Activated CD4-positive, alpha-beta T cell treated with anti-CD3 and anti-CD28 coated beads, Interleukin-2, amount 10 ng/mL, durations not matched to agents 7 days and 5 days (primary cell): ENCODE measurements at regions not wholly inside any gene's neighbourhood (a gene's known extent, or its start where the extent isn't known, plus 50 kb on each side); places are given as distances from the start of the nearest gene placed in this dataset.
"Not testable (repeated sequence)": the region's sequence is repeated elsewhere in the genome, so short reads cannot be mapped to it uniquely, and the experiment has no call there.

Source experiments
- CTCF ChIA-PET: fragments of 350-600 bp; sonication (Branson Sonifier 250); formaldehyde crosslinking; loops from one replicate; lab custom pipeline; 2021; ENCODE audit warnings: antibody characterized with exemption; lab: Charles Lee
- POLR2A ChIA-PET: fragments of 350-600 bp; sonication (Branson Sonifier 250); formaldehyde crosslinking; loops from one replicate; lab custom pipeline; 2021; ENCODE audit warnings: antibody characterized with exemption; lab: Charles Lee
- DNase-seq: peaks from one replicate; pipeline ENCODE4 v3.0.0-alpha.2; 2020
- H3K27ac Mint-ChIP-seq: one replicate; pipeline ENCODE4 v1.8.0; 2021; ENCODE audit warnings: mild to moderate bottlenecking, moderate library complexity, mixed read lengths
- H3K27me3 Mint-ChIP-seq: one replicate; pipeline ENCODE4 v1.8.0; 2021; ENCODE audit warnings: mixed read lengths
- H3K36me3 Mint-ChIP-seq: one replicate; pipeline ENCODE4 v1.8.0; 2021; ENCODE audit warnings: low read depth, mixed read lengths
- H3K4me1 Mint-ChIP-seq: one replicate; pipeline ENCODE4 v1.8.0; 2021; ENCODE audit warnings: mixed read lengths
- H3K4me3 Mint-ChIP-seq: one replicate; pipeline ENCODE4 v1.8.0; 2021; ENCODE audit warnings: mild to moderate bottlenecking, moderate library complexity, mixed read lengths
- H3K9me3 Mint-ChIP-seq: one replicate; pipeline ENCODE4 v1.8.0; 2021; ENCODE audit warnings: mixed read lengths

GRCh38 chr16:25637236-25637635 is 54.5 kb upstream of the HS3ST4 start:
- Mint-ChIP-seq H3K27ac (no peak overlapping the region), H3K4me3 (no peak overlapping the region), H3K27me3 (peaks cover 2% of the 10 kb centered on the region), H3K4me1 (no peaks in the 10 kb centered on the region), H3K36me3 (no peaks in the 10 kb centered on the region), H3K9me3 (no peaks in the 10 kb centered on the region)
- CTCF ChIA-PET = interaction anchor here (1.0 kb wide), 1 partner anchor 19 kb away, joined by 3 read pairs; no protein-coding TSS in a partner anchor
- POLR2A ChIA-PET = no interaction called here
- no peak for DNase-seq

- CTCF ChIA-PET = no interaction called here
- H3K4me1 Mint-ChIP-seq = no peaks in the 10 kb centered on the region
- H3K9me3 Mint-ChIP-seq = no peaks in the 10 kb centered on the region
- peaks cover 2% of the 10 kb centered on the region for H3K27me3 Mint-ChIP-seq
- H3K36me3 Mint-ChIP-seq = no peaks in the 10 kb centered on the region
- POLR2A ChIA-PET = no interaction called here
- no peak for DNase-seq
- no peak overlapping the region for H3K27ac Mint-ChIP-seq
- no peak overlapping the region for H3K4me3 Mint-ChIP-seq
Measured at GRCh38 chr16:25636662-25637061, 55.1 kb upstream of the HS3ST4 start.

- ChIA-PET POLR2A (no interaction called here), CTCF (no interaction called here)
- Mint-ChIP-seq H3K9me3 (no peaks in the 10 kb centered on the region), H3K4me3 (no peak overlapping the region), H3K36me3 (no peaks in the 10 kb centered on the region), H3K27ac (no peak overlapping the region), H3K4me1 (no peaks in the 10 kb centered on the region), H3K27me3 (peaks cover 2% of the 10 kb centered on the region)
- DNase-seq = no peak
Measured at GRCh38 chr16:25635454-25635853, 56.3 kb upstream of the HS3ST4 start.

DNA sequence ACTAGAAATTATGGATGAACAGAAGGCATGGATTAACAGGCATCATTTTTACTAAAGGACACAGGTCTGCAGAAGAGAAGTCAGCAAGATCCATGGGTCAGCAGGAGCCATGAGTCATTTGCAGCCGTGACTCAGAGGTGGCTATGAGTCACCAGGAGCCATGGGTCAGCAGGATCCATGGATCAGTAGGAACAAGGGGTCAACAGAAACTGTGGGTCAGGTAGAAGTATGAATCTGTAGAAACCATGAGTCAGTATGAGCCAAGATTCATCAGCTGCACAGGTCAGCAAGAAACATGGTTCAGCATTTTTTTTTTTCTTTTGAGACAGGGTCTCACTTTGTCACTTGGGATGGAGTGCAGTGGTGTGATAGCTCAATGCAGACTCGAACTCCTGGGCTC is 58.2 kb upstream of the HS3ST4 start:
- Mint-ChIP-seq H3K4me3 (no peak overlapping the region), H3K4me1 (no peaks in the 10 kb centered on the region), H3K27me3 (peaks cover 2% of the 10 kb centered on the region), H3K27ac (no peak overlapping the region), H3K36me3 (no peaks in the 10 kb centered on the region), H3K9me3 (peaks cover 3% of the 10 kb centered on the region)
- no peak for DNase-seq
- CTCF ChIA-PET = no interaction called here
- POLR2A ChIA-PET = no interaction called here

DNA sequence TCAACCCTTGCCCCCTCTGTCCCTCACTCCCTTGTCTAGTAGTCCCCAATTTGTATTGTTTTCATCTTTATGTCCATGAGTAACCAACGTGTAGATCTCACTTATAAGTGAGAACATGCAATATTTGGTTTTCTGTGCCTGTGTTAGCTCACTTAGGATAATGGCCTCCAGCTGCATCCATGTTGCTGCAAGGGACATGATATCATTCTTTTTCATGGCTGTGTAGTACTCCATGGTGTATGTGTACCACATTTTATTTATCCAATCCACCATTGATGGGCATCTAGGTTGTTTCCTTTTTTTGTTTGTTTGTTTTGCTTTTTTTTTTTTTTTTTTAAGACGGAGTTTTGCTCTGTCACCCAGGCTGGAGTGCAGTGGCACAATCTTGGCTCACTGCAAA is 63.0 kb upstream of the HS3ST4 start:
- no peaks in the 10 kb centered on the region for H3K4me1 Mint-ChIP-seq
- ChIA-PET CTCF (no interaction called here), POLR2A (no interaction called here)
- no peak overlapping the region for H3K4me3 Mint-ChIP-seq
- no peak overlapping the region for H3K27ac Mint-ChIP-seq
- DNase-seq = no peak
- peaks cover 6% of the 10 kb centered on the region for H3K9me3 Mint-ChIP-seq
- H3K36me3 Mint-ChIP-seq = no peaks in the 10 kb centered on the region
- peaks cover 2% of the 10 kb centered on the region for H3K27me3 Mint-ChIP-seq

- peaks cover under 1% of the 10 kb centered on the region for H3K27me3 Mint-ChIP-seq
- H3K27ac Mint-ChIP-seq = no peak overlapping the region
- no peaks in the 10 kb centered on the region for H3K4me1 Mint-ChIP-seq
- no peak overlapping the region for H3K4me3 Mint-ChIP-seq
- ChIA-PET POLR2A (no interaction called here), CTCF (no interaction called here)
- no peak for DNase-seq
- H3K36me3 Mint-ChIP-seq = no peaks in the 10 kb centered on the region
- peaks cover 6% of the 10 kb centered on the region for H3K9me3 Mint-ChIP-seq
Measured at GRCh38 chr16:25627641-25628040, 64.1 kb upstream of the HS3ST4 start.

DNA sequence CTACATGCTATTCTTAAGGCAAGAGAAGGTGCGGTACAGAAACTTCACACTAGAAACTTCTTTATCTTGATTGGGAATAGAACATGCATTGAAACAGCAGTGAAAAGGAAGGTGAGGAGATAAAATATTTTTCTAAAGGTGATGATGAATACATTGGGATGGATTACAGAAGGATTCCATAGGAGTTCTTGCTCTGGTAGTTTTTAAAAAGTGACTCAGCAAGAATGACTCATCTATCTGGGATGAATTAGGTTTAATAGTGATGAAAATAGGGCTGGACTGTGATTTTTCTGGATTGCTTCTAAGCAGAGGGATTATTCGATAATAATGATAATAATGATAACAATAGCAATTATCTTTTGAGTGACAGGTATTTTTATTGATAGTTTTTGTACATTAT is 65.6 kb upstream of the HS3ST4 start:
- Mint-ChIP-seq H3K27ac (no peak overlapping the region), H3K9me3 (peaks cover 6% of the 10 kb centered on the region), H3K27me3 (no peaks in the 10 kb centered on the region), H3K36me3 (no peaks in the 10 kb centered on the region), H3K4me3 (no peak overlapping the region), H3K4me1 (no peaks in the 10 kb centered on the region)
- ChIA-PET POLR2A (no interaction called here), CTCF (no interaction called here)
- DNase-seq = no peak

GRCh38 chr16:25625620-25626019 is 66.1 kb upstream of the HS3ST4 start:
- H3K4me3 Mint-ChIP-seq = no peak overlapping the region
- no peaks in the 10 kb centered on the region for H3K36me3 Mint-ChIP-seq
- POLR2A ChIA-PET = no interaction called here
- peaks cover 6% of the 10 kb centered on the region for H3K9me3 Mint-ChIP-seq
- DNase-seq = no peak
- H3K27me3 Mint-ChIP-seq = no peaks in the 10 kb centered on the region
- CTCF ChIA-PET = no interaction called here
- no peaks in the 10 kb centered on the region for H3K4me1 Mint-ChIP-seq
- no peak overlapping the region for H3K27ac Mint-ChIP-seq

DNA sequence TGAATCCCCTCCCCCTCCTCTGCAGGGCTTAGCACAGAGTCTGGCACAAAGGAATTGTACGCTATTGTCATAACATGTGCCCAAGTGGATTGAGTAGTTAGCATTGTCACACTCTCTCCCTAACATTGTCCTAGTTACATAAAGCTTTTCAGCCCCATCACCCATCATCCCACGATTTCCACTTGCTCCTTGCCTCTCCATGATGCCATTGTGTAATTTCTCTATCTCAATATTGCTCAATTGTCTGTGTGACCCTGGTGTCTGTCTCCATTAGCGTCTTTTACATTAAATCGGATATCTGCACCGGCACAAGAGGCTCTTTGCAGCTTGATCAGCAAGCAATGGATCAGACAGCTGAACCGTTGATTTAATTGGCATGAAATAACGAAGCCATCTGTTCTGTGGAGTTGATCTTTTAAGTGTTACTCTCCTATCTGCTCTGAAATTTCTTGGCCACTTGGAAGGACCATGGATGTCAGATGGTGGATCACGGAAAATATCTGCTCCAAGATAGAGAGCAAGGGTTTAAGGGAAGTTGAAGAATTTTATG is 77.0 kb upstream of the HS3ST4 start:
- Mint-ChIP-seq H3K4me1 (no peaks in the 10 kb centered on the region), H3K36me3 (no peaks in the 10 kb centered on the region), H3K27ac (no peak overlapping the region), H3K4me3 (no peak overlapping the region), H3K9me3 (no peaks in the 10 kb centered on the region), H3K27me3 (no peaks in the 10 kb centered on the region)
- DNase-seq = no peak
- ChIA-PET POLR2A (no interaction called here), CTCF (interaction anchor here (0.6 kb wide), 1 partner anchor 18 kb away, joined by 3 read pairs; no protein-coding TSS in a partner anchor)

DNA sequence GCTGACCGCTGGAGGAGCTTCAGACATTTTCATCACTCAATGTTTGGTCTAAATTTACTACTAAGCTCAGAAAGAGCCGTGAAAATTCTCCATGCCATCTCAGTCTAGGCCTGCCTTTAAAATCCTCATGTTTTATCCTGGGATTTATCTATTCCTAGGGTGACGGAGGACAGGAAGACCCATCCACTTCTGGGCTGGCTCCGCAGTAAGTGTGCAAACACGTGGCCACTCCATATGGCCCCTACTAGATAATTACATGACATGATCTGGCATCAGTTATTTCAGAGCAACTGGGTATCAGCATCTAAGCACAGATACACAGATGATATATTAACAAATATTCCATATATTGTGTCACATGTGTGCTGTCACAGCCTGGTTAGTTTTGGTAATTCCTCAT is 77.8 kb upstream of the HS3ST4 start:
- no peak overlapping the region for H3K4me3 Mint-ChIP-seq
- POLR2A ChIA-PET = no interaction called here

GRCh38 chr16:25608002-25608401 is 83.8 kb upstream of the HS3ST4 start:
- CTCF ChIA-PET = no interaction called here
- Mint-ChIP-seq H3K27ac (no peak overlapping the region), H3K27me3 (peaks cover 2% of the 10 kb centered on the region), H3K9me3 (no peaks in the 10 kb centered on the region), H3K4me3 (no peak overlapping the region), H3K4me1 (no peaks in the 10 kb centered on the region), H3K36me3 (no peaks in the 10 kb centered on the region)
- no peak for DNase-seq
- POLR2A ChIA-PET = no interaction called here

More for the DNA sequence above, 77.8 kb upstream of the HS3ST4 start:
- Mint-ChIP-seq H3K9me3 (no peaks in the 10 kb centered on the region), H3K27me3 (no peaks in the 10 kb centered on the region), H3K36me3 (no peaks in the 10 kb centered on the region), H3K27ac (no peak overlapping the region), H3K4me1 (no peaks in the 10 kb centered on the region)
- CTCF ChIA-PET = no interaction called here
- DNase-seq = no peak

DNA sequence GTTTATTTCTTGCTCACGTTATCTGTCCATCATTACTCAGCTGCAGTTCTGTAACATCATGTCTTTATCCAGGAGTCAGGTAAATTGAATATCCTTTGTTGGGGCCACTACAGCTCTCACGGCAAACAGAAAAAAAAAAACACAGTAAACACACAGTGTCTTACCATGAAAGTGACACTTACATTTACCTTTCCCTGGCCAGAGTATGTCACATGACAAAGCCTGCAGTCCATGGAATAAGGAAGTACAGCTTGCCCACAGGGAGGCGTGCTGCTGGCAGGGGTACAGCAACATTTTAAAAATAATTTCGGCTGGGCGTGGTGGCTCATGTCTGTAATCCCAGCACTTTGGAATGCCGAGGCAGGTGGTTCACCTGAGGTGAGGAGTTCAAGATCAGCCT is 85.7 kb upstream of the HS3ST4 start:
- ChIA-PET CTCF (no interaction called here), POLR2A (no interaction called here)
- Mint-ChIP-seq H3K4me1 (no peaks in the 10 kb centered on the region), H3K9me3 (peaks cover 2% of the 10 kb centered on the region), H3K36me3 (no peaks in the 10 kb centered on the region), H3K27me3 (peaks cover 2% of the 10 kb centered on the region), H3K27ac (no peak overlapping the region), H3K4me3 (no peak overlapping the region)
- DNase-seq = no peak

DNA sequence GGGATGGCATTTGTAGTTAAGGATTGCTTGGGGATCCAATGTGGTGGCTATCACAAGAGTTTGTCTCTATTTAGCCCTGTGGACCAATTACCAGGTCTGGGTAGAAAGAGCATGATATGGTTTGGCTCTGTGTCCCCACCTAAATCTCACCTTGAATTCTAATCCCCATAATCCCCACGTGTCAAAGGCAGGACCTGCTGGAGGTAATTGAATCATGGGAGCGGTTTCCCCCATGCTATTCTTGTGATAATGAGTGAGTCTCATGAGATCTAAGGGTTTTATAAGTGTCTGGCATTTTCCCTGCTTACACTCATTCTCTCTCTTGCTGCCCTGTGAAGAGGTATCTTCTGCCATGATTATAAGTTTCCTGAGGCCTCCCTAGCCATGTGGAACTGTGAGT is 86.4 kb upstream of the HS3ST4 start:
- CTCF ChIA-PET = no interaction called here

DNA sequence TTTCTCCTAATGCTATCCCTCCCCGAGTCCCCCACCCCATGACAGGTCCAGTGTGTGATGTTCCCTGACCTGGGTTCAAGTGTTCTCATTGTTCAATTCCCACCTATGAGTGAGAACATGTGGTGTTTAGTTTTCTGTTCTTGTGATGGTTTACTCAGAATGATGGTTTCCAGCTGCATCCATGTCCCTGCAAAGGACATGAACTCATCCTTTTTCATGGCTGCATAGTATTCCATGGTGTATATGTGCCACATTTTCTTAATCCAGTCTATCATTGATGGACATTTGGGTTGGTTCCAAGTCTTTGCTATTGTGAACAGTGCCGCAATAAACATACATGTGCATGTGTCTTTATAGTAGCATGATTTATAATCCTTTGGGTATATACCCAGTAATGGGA is 90.5 kb upstream of the HS3ST4 start:
- H3K4me3 Mint-ChIP-seq, H3K27ac Mint-ChIP-seq, H3K4me1 Mint-ChIP-seq, CTCF ChIA-PET, H3K27me3 Mint-ChIP-seq, POLR2A ChIA-PET, DNase-seq, H3K9me3 Mint-ChIP-seq, H3K36me3 Mint-ChIP-seq: not testable (repeated sequence)

More for the DNA sequence above, 86.4 kb upstream of the HS3ST4 start:
- H3K27ac Mint-ChIP-seq = no peak overlapping the region
- no peak for DNase-seq
- H3K36me3 Mint-ChIP-seq = no peaks in the 10 kb centered on the region
- H3K27me3 Mint-ChIP-seq = peaks cover 2% of the 10 kb centered on the region
- H3K9me3 Mint-ChIP-seq = peaks cover 2% of the 10 kb centered on the region
- no peaks in the 10 kb centered on the region for H3K4me1 Mint-ChIP-seq
- POLR2A ChIA-PET = no interaction called here
- H3K4me3 Mint-ChIP-seq = no peak overlapping the region
